Prostate gland (tissue), 2 donors: ENCODE measurements at regions not wholly inside any gene's neighbourhood (a gene's known extent, or its start where the extent isn't known, plus 50 kb on each side); places are given as distances from the start of the nearest gene placed in this dataset.

Source experiments
- CTCF ChIP-seq, 4 experiments: fragments of 200-600 bp in 2 of 4; fragments of 450-650 bp in 2 of 4; sonication (generic) in 2 of 4; IDR thresholded peaks; 1 replicate in 3 of 4; 2 replicates in 1 of 4; pipeline ENCODE4 v1.5.1; 2016 to 2019; ENCODE audit warnings: antibody characterized with exemption in 4 of 4, mild to moderate bottlenecking in 2 of 4, moderate library complexity in 2 of 4
- POLR2A ChIP-seq: fragments of 450-650 bp; IDR thresholded peaks from one replicate; pipeline ENCODE4 v1.6.1; 2016; ENCODE audit warnings: antibody characterized with exemption, mild to moderate bottlenecking
- POLR2AphosphoS5 ChIP-seq: sonication (generic); formaldehyde crosslinking; IDR thresholded peaks from one replicate; pipeline ENCODE4 v1.6.1; 2017; ENCODE audit warnings: antibody characterized with exemption

- no peak for TF ChIP-seq POLR2A
- TF ChIP-seq CTCF (IDR thresholded peaks at IDR 0.05), result no peak
- TF ChIP-seq POLR2AphosphoS5, result no peak
Measured at GRCh38 chr2:177015356-177015923, 197.2 kb upstream of the HNRNPA3 start.
